ENCODE measurements at regions not wholly inside any gene's neighbourhood (a gene's known extent, or its start where the extent isn't known, plus 50 kb on each side); places are given as distances from the start of the nearest gene placed in this dataset.

DNA sequence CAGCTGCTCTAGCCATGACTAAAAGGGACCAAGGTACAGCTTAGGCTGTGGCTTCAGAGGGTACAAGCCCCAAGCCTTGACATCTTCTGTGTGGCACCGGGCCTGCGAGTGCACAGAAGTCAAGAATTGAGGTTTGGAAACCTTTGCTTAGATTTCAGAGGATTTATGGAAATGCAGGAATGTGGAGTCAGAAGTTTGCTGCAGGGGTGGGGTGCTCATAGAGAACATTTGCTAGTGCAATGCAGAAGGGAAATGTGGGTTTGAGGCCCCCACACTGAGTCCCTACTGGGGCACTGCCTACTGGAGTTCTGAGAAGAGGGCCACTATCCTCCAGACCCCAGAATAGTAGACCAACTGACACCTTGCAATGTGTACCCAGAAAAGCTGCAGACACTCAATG lies 624.9 kb upstream of the FTMT start:
- Histone ChIP-seq H3K27me3 (no peaks in the 10 kb centered on the region), H3K36me3 (no peaks in the 10 kb centered on the region), H3K4me3 (replicated peaks in 1 of 3) (no peak overlapping the region), H3K27ac (no peak overlapping the region), H3K4me1 (no peaks in the 10 kb centered on the region), H3K9me3 (no peaks in the 10 kb centered on the region)
- DNase-seq = no peak
- TF ChIP-seq POLR2A (IDR thresholded peaks at IDR 0.05) = no peak
- TF ChIP-seq CTCF (IDR thresholded peaks at IDR 0.05) = no peak
- intact Hi-C loops (cut with DNase I) = no loop called here
- WGBS, 2 donors = 43 to 50% methylated on average over 2 of the region's 2 CpGs

- no peaks in the 10 kb centered on the region for H3K36me3 ChIP-seq
- no peak overlapping the region for H3K4me3 ChIP-seq (replicated peaks in 1 of 3)
- TF ChIP-seq POLR2A (IDR thresholded peaks at IDR 0.05) (no peak), CTCF (IDR thresholded peaks at IDR 0.05) (no peak)
- no peaks in the 10 kb centered on the region for H3K27me3 ChIP-seq
- H3K4me1 ChIP-seq = no peaks in the 10 kb centered on the region
- DNase-seq = no peak
- no peak overlapping the region for H3K27ac ChIP-seq
- H3K9me3 ChIP-seq = no peaks in the 10 kb centered on the region
- intact Hi-C loops (cut with DNase I) = no loop called here
These were observed 611.7 kb upstream of the FTMT start for GRCh38 chr5:121239951-121240350.

DNA sequence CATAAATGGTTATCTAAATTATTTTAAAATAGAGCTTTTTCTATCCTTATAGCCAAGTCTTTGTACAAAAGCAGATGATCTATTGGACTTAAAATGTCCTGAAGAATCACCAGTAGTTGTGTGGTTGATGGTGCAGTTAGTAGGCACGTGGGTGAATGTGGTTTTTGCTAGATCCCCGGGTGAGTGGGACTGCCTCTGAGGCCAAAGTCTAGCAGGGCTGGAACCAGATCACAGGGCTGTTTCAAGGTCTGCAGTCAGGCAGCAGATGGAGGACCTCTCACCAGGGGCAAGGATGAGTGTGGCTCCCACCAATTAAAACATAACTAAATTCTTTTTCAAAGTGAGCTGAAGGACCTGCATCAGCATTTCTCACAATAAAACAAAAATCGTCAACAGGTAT lies 604.7 kb upstream of the FTMT start:
- H3K4me1 ChIP-seq = no peaks in the 10 kb centered on the region
- H3K27me3 ChIP-seq = no peaks in the 10 kb centered on the region
- DNase-seq = no peak
- TF ChIP-seq POLR2A (IDR thresholded peaks at IDR 0.05) = no peak
- no peak for TF ChIP-seq CTCF (IDR thresholded peaks at IDR 0.05)
- no peaks in the 10 kb centered on the region for H3K36me3 ChIP-seq
- 64 to 72% methylated on average over 3 of the region's 3 CpGs for WGBS, 2 donors
- no peak overlapping the region for H3K4me3 ChIP-seq (replicated peaks in 1 of 3)
- no peak overlapping the region for H3K27ac ChIP-seq
- no peaks in the 10 kb centered on the region for H3K9me3 ChIP-seq
- intact Hi-C loops (cut with DNase I) = no loop called here

- H3K4me3 ChIP-seq (replicated peaks in 1 of 3) = no peak overlapping the region
- no peaks in the 10 kb centered on the region for H3K9me3 ChIP-seq
- 67 to 72% methylated on average over 5 of the region's 5 CpGs for WGBS, 2 donors
- TF ChIP-seq CTCF (IDR thresholded peaks at IDR 0.05) (no peak), POLR2A (IDR thresholded peaks at IDR 0.05) (no peak)
- no peak for DNase-seq
- intact Hi-C loops (cut with DNase I) = no loop called here
- H3K27me3 ChIP-seq = no peaks in the 10 kb centered on the region
- no peaks in the 10 kb centered on the region for H3K4me1 ChIP-seq
- H3K36me3 ChIP-seq = no peaks in the 10 kb centered on the region
- no peak overlapping the region for H3K27ac ChIP-seq
These were observed 599.7 kb upstream of the FTMT start for GRCh38 chr5:121251954-121252353.

DNA sequence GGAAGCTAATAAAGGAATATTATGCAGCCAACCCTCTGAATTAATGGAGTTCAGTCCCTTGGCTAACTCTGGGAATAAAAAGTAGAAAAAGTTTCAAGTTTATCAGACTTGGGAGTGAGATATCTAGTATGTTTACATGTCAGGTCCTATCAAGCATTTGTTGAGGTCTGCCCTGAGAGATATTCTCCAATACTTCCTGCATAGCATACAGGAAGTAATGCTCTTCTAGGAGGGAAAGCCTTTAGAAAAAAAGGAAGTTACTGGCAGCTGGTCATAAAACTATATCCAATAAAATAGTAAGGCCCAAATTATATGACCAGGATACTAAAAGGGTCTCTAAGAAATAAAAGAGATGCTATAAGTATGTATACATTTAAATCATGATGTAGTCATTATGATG lies 594.1 kb upstream of the FTMT start:
- no peak overlapping the region for H3K4me3 ChIP-seq (replicated peaks in 1 of 3)
- H3K4me1 ChIP-seq = no peaks in the 10 kb centered on the region
- DNase-seq = no peak
- intact Hi-C loops (cut with DNase I) = no loop called here
- no peaks in the 10 kb centered on the region for H3K36me3 ChIP-seq
- H3K27me3 ChIP-seq = no peaks in the 10 kb centered on the region
- no peaks in the 10 kb centered on the region for H3K9me3 ChIP-seq
- H3K27ac ChIP-seq = no peak overlapping the region
- TF ChIP-seq POLR2A (IDR thresholded peaks at IDR 0.05) = no peak
- no peak for TF ChIP-seq CTCF (IDR thresholded peaks at IDR 0.05)

Data from thyroid gland (tissue), 4 donors.